Effector memory CD4-positive, alpha-beta T cell (primary cell): ENCODE measurements at regions not wholly inside any gene's neighbourhood (a gene's known extent, or its start where the extent isn't known, plus 50 kb on each side); places are given as distances from the start of the nearest gene placed in this dataset.

ENCODE experiments used
- DNase-seq, 3 donors: peaks; one replicate each; pipeline ENCODE4 v3.0.0-alpha.2; 2020
- H3K27ac ChIP-seq: 2 replicates; pipeline ENCODE4 v1.7.0; 2013; ENCODE audit warnings: mild to moderate bottlenecking, low read length, moderate library complexity; ENCODE audit not compliant: insufficient read depth, poor library complexity, severe bottlenecking
- H3K27me3 ChIP-seq: replicated peaks from 2 replicates; pipeline ENCODE4 v1.7.0; 2013; ENCODE audit warnings: mild to moderate bottlenecking, low read length; ENCODE audit not compliant: insufficient read depth, control insufficient read depth, poor library complexity, severe bottlenecking
- H3K36me3 ChIP-seq: 2 replicates; pipeline ENCODE4 v1.7.0; 2013; ENCODE audit warnings: mild to moderate bottlenecking, low read length, moderate library complexity; ENCODE audit not compliant: control insufficient read depth, insufficient read depth
- H3K4me1 ChIP-seq: 2 replicates; pipeline ENCODE4 v1.7.0; 2013; ENCODE audit warnings: low read length, mild to moderate bottlenecking; ENCODE audit not compliant: control insufficient read depth, insufficient read depth, poor library complexity, severe bottlenecking
- H3K4me3 ChIP-seq: 2 replicates; pipeline ENCODE4 v1.7.0; 2013; ENCODE audit warnings: low read length, low read depth, mild to moderate bottlenecking; ENCODE audit not compliant: insufficient read depth, poor library complexity, severe bottlenecking
- H3K9me3 ChIP-seq: 2 replicates; pipeline ENCODE4 v1.7.0; 2013; ENCODE audit warnings: mild to moderate bottlenecking, low read length, moderate library complexity; ENCODE audit not compliant: control insufficient read depth

- Histone ChIP-seq H3K27ac (no peak overlapping the region), H3K27me3 (no peaks in the 10 kb centered on the region), H3K4me3 (no peak overlapping the region), H3K4me1 (no peaks in the 10 kb centered on the region), H3K36me3 (no peaks in the 10 kb centered on the region), H3K9me3 (no peaks in the 10 kb centered on the region)
- DNase-seq, result no peak
Measured at GRCh38 chr1:43077273-43077672, 94.8 kb downstream of the EBNA1BP2 start.

GRCh38 chr1:43074709-43075108 lies 97.4 kb downstream of the EBNA1BP2 start:
- no peak for DNase-seq
- Histone ChIP-seq H3K27me3 (no peaks in the 10 kb centered on the region), H3K27ac (no peak overlapping the region), H3K4me3 (no peak overlapping the region), H3K36me3 (no peaks in the 10 kb centered on the region), H3K4me1 (no peaks in the 10 kb centered on the region), H3K9me3 (no peaks in the 10 kb centered on the region)

GRCh38 chr1:43074244-43074643 lies 97.8 kb downstream of the EBNA1BP2 start:
- DNase-seq, result no peak

GRCh38 chr1:43073490-43074230 lies 98.4 kb downstream of the EBNA1BP2 start:
- DNase-seq, result peak; percentile 45 to 70 (median 58)
- Histone ChIP-seq H3K36me3 (no peaks in the 10 kb centered on the region), H3K9me3 (no peaks in the 10 kb centered on the region), H3K4me1 (peaks cover 1% of the 10 kb centered on the region), H3K27me3 (no peaks in the 10 kb centered on the region), H3K27ac (no peak overlapping the region), H3K4me3 (no peak overlapping the region)

More at GRCh38 chr1:43074244-43074643, 97.8 kb downstream of the EBNA1BP2 start:
- Histone ChIP-seq H3K4me1 (no peaks in the 10 kb centered on the region), H3K9me3 (no peaks in the 10 kb centered on the region), H3K27ac (no peak overlapping the region), H3K27me3 (no peaks in the 10 kb centered on the region), H3K36me3 (no peaks in the 10 kb centered on the region), H3K4me3 (no peak overlapping the region)

GRCh38 chr1:43072314-43072713 lies 99.8 kb downstream of the EBNA1BP2 start:
- no peak overlapping the region for H3K4me3 ChIP-seq
- no peaks in the 10 kb centered on the region for H3K36me3 ChIP-seq
- H3K4me1 ChIP-seq, result peaks cover 5% of the 10 kb centered on the region
- H3K9me3 ChIP-seq, result no peaks in the 10 kb centered on the region
- H3K27ac ChIP-seq, result no peak overlapping the region
- H3K27me3 ChIP-seq, result no peaks in the 10 kb centered on the region
- DNase-seq, result no peak

- Histone ChIP-seq H3K9me3 (no peaks in the 10 kb centered on the region), H3K4me1 (peaks cover 5% of the 10 kb centered on the region), H3K36me3 (no peaks in the 10 kb centered on the region), H3K27me3 (no peaks in the 10 kb centered on the region), H3K27ac (no peak overlapping the region), H3K4me3 (no peak overlapping the region)
- DNase-seq, result no peak
Measured at GRCh38 chr1:43071241-43071640, 100.8 kb downstream of the EBNA1BP2 start.

- Histone ChIP-seq H3K9me3 (no peaks in the 10 kb centered on the region), H3K4me3 (no peak overlapping the region), H3K27ac (no peak overlapping the region), H3K36me3 (no peaks in the 10 kb centered on the region), H3K27me3 (no peaks in the 10 kb centered on the region), H3K4me1 (peaks cover 5% of the 10 kb centered on the region)
- DNase-seq, result no peak
Measured at GRCh38 chr1:43069461-43070050, 102.5 kb downstream of the EBNA1BP2 start.

- no peaks in the 10 kb centered on the region for H3K36me3 ChIP-seq
- H3K4me3 ChIP-seq, result no peak overlapping the region
- H3K27ac ChIP-seq, result no peak overlapping the region
- no peaks in the 10 kb centered on the region for H3K9me3 ChIP-seq
- no peak for DNase-seq
- H3K27me3 ChIP-seq, result no peaks in the 10 kb centered on the region
- H3K4me1 ChIP-seq, result peaks cover 5% of the 10 kb centered on the region
Measured at GRCh38 chr1:43068911-43069310, 103.2 kb downstream of the EBNA1BP2 start.

GRCh38 chr1:43067977-43068751 lies 103.9 kb downstream of the EBNA1BP2 start:
- H3K4me1 ChIP-seq, result peaks cover 5% of the 10 kb centered on the region
- no peaks in the 10 kb centered on the region for H3K36me3 ChIP-seq
- H3K4me3 ChIP-seq, result peak overlapping the region; percentile 43
- H3K9me3 ChIP-seq, result no peaks in the 10 kb centered on the region
- no peaks in the 10 kb centered on the region for H3K27me3 ChIP-seq
- no peak overlapping the region for H3K27ac ChIP-seq
- DNase-seq, result no peak

- Histone ChIP-seq H3K27ac (no peak overlapping the region), H3K9me3 (no peaks in the 10 kb centered on the region), H3K36me3 (no peaks in the 10 kb centered on the region), H3K4me1 (peaks cover 5% of the 10 kb centered on the region), H3K4me3 (no peak overlapping the region), H3K27me3 (no peaks in the 10 kb centered on the region)
- no peak for DNase-seq
Measured at GRCh38 chr1:43067233-43067745, 104.8 kb downstream of the EBNA1BP2 start.
